HG03196 (cell line): ENCODE measurements at regions not wholly inside any gene's neighbourhood (a gene's known extent, or its start where the extent isn't known, plus 50 kb on each side); places are given as distances from the start of the nearest gene placed in this dataset.

ENCODE experiments used
- ATAC-seq: cut with Tn5 transposase; IDR thresholded peaks from one replicate; pipeline ENCODE4 v1.9.1; 2021; ENCODE audit not compliant: unreplicated experiment

GRCh38 chr6:113315165-113315564, 542.0 kb upstream of the MARCKS start:
- no peak for ATAC-seq

GRCh38 chr6:113315879-113316278, 541.3 kb upstream of the MARCKS start:
- ATAC-seq = no peak

GRCh38 chr6:113317442-113317841, 539.7 kb upstream of the MARCKS start:
- no peak for ATAC-seq

- ATAC-seq = no peak
These were observed 539.1 kb upstream of the MARCKS start for GRCh38 chr6:113317891-113318574.

- ATAC-seq = no peak
These were observed 538.6 kb upstream of the MARCKS start for GRCh38 chr6:113318575-113318917.

GRCh38 chr6:113320653-113321052, 536.5 kb upstream of the MARCKS start:
- no peak for ATAC-seq

- no peak for ATAC-seq
These were observed 530.4 kb upstream of the MARCKS start for GRCh38 chr6:113326781-113327180.

GRCh38 chr6:113328886-113329381, 528.2 kb upstream of the MARCKS start:
- no peak for ATAC-seq

- ATAC-seq = no peak
These were observed 527.1 kb upstream of the MARCKS start for GRCh38 chr6:113329942-113330635.

GRCh38 chr6:113330636-113330946, 526.6 kb upstream of the MARCKS start:
- ATAC-seq = no peak

GRCh38 chr6:113331021-113331420, 526.1 kb upstream of the MARCKS start:
- ATAC-seq = no peak

GRCh38 chr6:113338644-113339043, 518.5 kb upstream of the MARCKS start:
- ATAC-seq = no peak

- no peak for ATAC-seq
These were observed 517.9 kb upstream of the MARCKS start for GRCh38 chr6:113339209-113339608.

GRCh38 chr6:113340371-113340770, 516.8 kb upstream of the MARCKS start:
- no peak for ATAC-seq

- no peak for ATAC-seq
These were observed 513.2 kb upstream of the MARCKS start for GRCh38 chr6:113343940-113344339.

GRCh38 chr6:113344969-113345368, 512.2 kb upstream of the MARCKS start:
- ATAC-seq = no peak

- no peak for ATAC-seq
These were observed 509.7 kb upstream of the MARCKS start for GRCh38 chr6:113347436-113347835.

- ATAC-seq = no peak
These were observed 506.7 kb upstream of the MARCKS start for GRCh38 chr6:113350461-113350860.

- no peak for ATAC-seq
These were observed 505.8 kb upstream of the MARCKS start for GRCh38 chr6:113351173-113351834.

GRCh38 chr6:113352029-113352801, 504.9 kb upstream of the MARCKS start:
- ATAC-seq = no peak

GRCh38 chr6:113352831-113353230, 504.3 kb upstream of the MARCKS start:
- no peak for ATAC-seq

- no peak for ATAC-seq
These were observed 503.8 kb upstream of the MARCKS start for GRCh38 chr6:113353392-113353791.
